Colonic mucosa (tissue), 4 donors: ENCODE measurements at regions not wholly inside any gene's neighbourhood (a gene's known extent, or its start where the extent isn't known, plus 50 kb on each side); places are given as distances from the start of the nearest gene placed in this dataset.

Source experiments
- DNase-seq: peaks from one replicate; pipeline ENCODE4 v3.0.0-alpha.2; 2020
- H3K27ac ChIP-seq: fragments of 200-600 bp; one replicate; pipeline ENCODE4 v1.8.0; 2021
- H3K27me3 ChIP-seq: fragments of 200-600 bp; one replicate; pipeline ENCODE4 v1.8.0; 2021
- H3K36me3 ChIP-seq: fragments of 200-600 bp; one replicate; pipeline ENCODE4 v1.8.0; 2021
- H3K4me1 ChIP-seq: fragments of 200-600 bp; one replicate; pipeline ENCODE4 v1.8.0; 2021; ENCODE audit warnings: mild to moderate bottlenecking
- H3K4me3 ChIP-seq: fragments of 200-600 bp; one replicate; pipeline ENCODE4 v1.8.0; 2021
- H3K9ac ChIP-seq, 2 donors: one replicate each; pipeline ENCODE4 v1.7.0; 2013; ENCODE audit warnings: control low read depth in 2 of 2, low read depth in 2 of 2, low read length in 2 of 2
- H3K9me3 ChIP-seq: fragments of 200-600 bp; one replicate; pipeline ENCODE4 v1.8.0; 2021
- CTCF ChIP-seq: fragments of 200-600 bp; IDR thresholded peaks from one replicate; pipeline ENCODE4 v1.8.0; 2022; ENCODE audit warnings: antibody characterized with exemption, mild to moderate bottlenecking
- intact Hi-C: fragments of 100-400 bp; cut with DNase I; formaldehyde crosslinking; loops from one replicate; pipeline ENCODE4 v1.14.1; 2022
- donor health status: healthy.
- donor health status: DM: no; HTN: no; CAD: no.
- donor health status: DM: no; HTN: no; CAD: no.

GRCh38 chr2:65525616-65526231, 93.3 kb upstream of the SPRED2 start:
- H3K9ac ChIP-seq: no peak overlapping the region
- no peaks in the 10 kb centered on the region for H3K9me3 ChIP-seq
- no peaks in the 10 kb centered on the region for H3K4me1 ChIP-seq
- no peak overlapping the region for H3K27ac ChIP-seq
- TF ChIP-seq CTCF: no peak
- H3K36me3 ChIP-seq: no peaks in the 10 kb centered on the region
- no peak overlapping the region for H3K4me3 ChIP-seq
- intact Hi-C loops: no loop called here
- DNase-seq: no peak
- H3K27me3 ChIP-seq: no peaks in the 10 kb centered on the region

- no peaks in the 10 kb centered on the region for H3K4me1 ChIP-seq
- H3K27me3 ChIP-seq: no peaks in the 10 kb centered on the region
- H3K4me3 ChIP-seq: no peak overlapping the region
- H3K36me3 ChIP-seq: no peaks in the 10 kb centered on the region
- no peak for TF ChIP-seq CTCF
- H3K9me3 ChIP-seq: no peaks in the 10 kb centered on the region
- no peak for DNase-seq
- no peak overlapping the region for H3K9ac ChIP-seq
- intact Hi-C loops: no loop called here
- no peak overlapping the region for H3K27ac ChIP-seq
Observed at GRCh38 chr2:65522922-65523321, 90.5 kb upstream of the SPRED2 start.

- Histone ChIP-seq H3K9me3 (no peaks in the 10 kb centered on the region), H3K4me3 (no peak overlapping the region), H3K9ac (no peak overlapping the region), H3K27me3 (no peaks in the 10 kb centered on the region), H3K4me1 (no peaks in the 10 kb centered on the region), H3K36me3 (no peaks in the 10 kb centered on the region), H3K27ac (no peak overlapping the region)
- TF ChIP-seq CTCF: no peak
- no peak for DNase-seq
- intact Hi-C loops: no loop called here
Observed at GRCh38 chr2:65518751-65519150, 86.4 kb upstream of the SPRED2 start.

GRCh38 chr2:65514555-65515195, 82.3 kb upstream of the SPRED2 start:
- intact Hi-C loops: no loop called here
- Histone ChIP-seq H3K4me3 (no peak overlapping the region), H3K27ac (no peak overlapping the region), H3K4me1 (no peaks in the 10 kb centered on the region), H3K9ac (no peak overlapping the region), H3K36me3 (no peaks in the 10 kb centered on the region), H3K27me3 (no peaks in the 10 kb centered on the region), H3K9me3 (no peaks in the 10 kb centered on the region)
- TF ChIP-seq CTCF: no peak
- DNase-seq: no peak

- Histone ChIP-seq H3K4me1 (no peaks in the 10 kb centered on the region), H3K9me3 (no peaks in the 10 kb centered on the region), H3K27ac (no peak overlapping the region), H3K27me3 (no peaks in the 10 kb centered on the region), H3K4me3 (no peak overlapping the region), H3K9ac (no peak overlapping the region), H3K36me3 (no peaks in the 10 kb centered on the region)
- DNase-seq: no peak
- intact Hi-C loops: no loop called here
- TF ChIP-seq CTCF: no peak
Observed at GRCh38 chr2:65512783-65513182, 80.4 kb upstream of the SPRED2 start.
